ENCODE measurements at regions not wholly inside any gene's neighbourhood (a gene's known extent, or its start where the extent isn't known, plus 50 kb on each side); places are given as distances from the start of the nearest gene placed in this dataset.

- H3K4me3 ChIP-seq (ENCODE audit: low read depth, low read length): no peak overlapping the region
- no peak for TF ChIP-seq CTCF (IDR thresholded peaks at IDR 0.05; ENCODE audit: insufficient read depth, low read length)
- no peak for DNase-seq (ENCODE audit: low read depth)
Measured at GRCh38 chr6:153856929-153857376, 182.1 kb upstream of the OPRM1 start.

- no peak overlapping the region for H3K4me3 ChIP-seq (ENCODE audit: low read depth, low read length)
- no peak for DNase-seq (ENCODE audit: low read depth)
- no peak for TF ChIP-seq CTCF (IDR thresholded peaks at IDR 0.05; ENCODE audit: insufficient read depth, low read length)
Measured at GRCh38 chr6:153852481-153852880, 186.6 kb upstream of the OPRM1 start.

GRCh38 chr6:153852034-153852433, 187.0 kb upstream of the OPRM1 start:
- no peak for TF ChIP-seq CTCF (IDR thresholded peaks at IDR 0.05; ENCODE audit: insufficient read depth, low read length)
- no peak overlapping the region for H3K4me3 ChIP-seq (ENCODE audit: low read depth, low read length)
- DNase-seq (ENCODE audit: low read depth): no peak

GRCh38 chr6:153849072-153849779, 189.8 kb upstream of the OPRM1 start:
- H3K4me3 ChIP-seq (ENCODE audit: low read depth, low read length): no peak overlapping the region
- TF ChIP-seq CTCF (IDR thresholded peaks at IDR 0.05; ENCODE audit: insufficient read depth, low read length): no peak
- no peak for DNase-seq (ENCODE audit: low read depth)

GRCh38 chr6:153843420-153843819, 195.6 kb upstream of the OPRM1 start:
- no peak for DNase-seq (ENCODE audit: low read depth)
- TF ChIP-seq CTCF (IDR thresholded peaks at IDR 0.05; ENCODE audit: insufficient read depth, low read length): no peak
- H3K4me3 ChIP-seq (ENCODE audit: low read depth, low read length): no peak overlapping the region

- no peak for DNase-seq (ENCODE audit: low read depth)
- TF ChIP-seq CTCF (IDR thresholded peaks at IDR 0.05; ENCODE audit: insufficient read depth, low read length): no peak
- H3K4me3 ChIP-seq (ENCODE audit: low read depth, low read length): no peak overlapping the region
Measured at GRCh38 chr6:153842491-153842890, 196.5 kb upstream of the OPRM1 start.
